SK-N-MC (cell line): ENCODE measurements at regions not wholly inside any gene's neighbourhood (a gene's known extent, or its start where the extent isn't known, plus 50 kb on each side); places are given as distances from the start of the nearest gene placed in this dataset.

Experiments
- DNase-seq: peaks from one replicate; pipeline ENCODE4 v3.0.0-alpha.2; 2011; ENCODE audit warnings: low read depth, low spot score
- H3K27ac ChIP-seq: fragments of 200-600 bp; sonication (generic); 2 replicates; pipeline ENCODE4 v1.5.1; 2016; ENCODE audit warnings: mixed run types
- H3K36me3 ChIP-seq: fragments of 200-600 bp; sonication (generic); 2 replicates; pipeline ENCODE4 v1.6.1; 2017; ENCODE audit warnings: antibody characterized with exemption, low read length, mixed read lengths; ENCODE audit not compliant: insufficient read depth
- H3K4me3 ChIP-seq: fragments of 200-600 bp; sonication (generic); 2 replicates; pipeline ENCODE4 v1.5.1; 2016
- H3K9ac ChIP-seq: fragments of 200-600 bp; sonication (generic); 2 replicates; pipeline ENCODE4 v1.8.0; 2017; ENCODE audit warnings: mixed run types, mixed read lengths; ENCODE audit not compliant: insufficient read length
- H3K9me3 ChIP-seq: fragments of 200-600 bp; sonication (generic); 2 replicates; pipeline ENCODE4 v1.6.1; 2017; ENCODE audit warnings: low read depth, mild to moderate bottlenecking, antibody characterized with exemption, low read length, moderate library complexity, mixed read lengths
- EZH2 ChIP-seq: fragments of 200-600 bp; sonication (generic); IDR thresholded peaks from one replicate; pipeline ENCODE4 v1.6.1; 2017; ENCODE audit warnings: antibody characterized with exemption
- FOXP2 ChIP-seq: optimal IDR thresholded peaks from 2 replicates; pipeline ENCODE3; 2011; ENCODE audit warnings: mild to moderate bottlenecking, moderate library complexity; ENCODE audit not compliant: insufficient read depth; ENCODE audit errors: extremely low read length, control extremely low read depth
- POLR2AphosphoS5 ChIP-seq: IDR thresholded peaks from 2 replicates; pipeline ENCODE4 v1.6.1; 2012; ENCODE audit warnings: mild to moderate bottlenecking, low read depth, low read length, borderline replicate concordance

DNA sequence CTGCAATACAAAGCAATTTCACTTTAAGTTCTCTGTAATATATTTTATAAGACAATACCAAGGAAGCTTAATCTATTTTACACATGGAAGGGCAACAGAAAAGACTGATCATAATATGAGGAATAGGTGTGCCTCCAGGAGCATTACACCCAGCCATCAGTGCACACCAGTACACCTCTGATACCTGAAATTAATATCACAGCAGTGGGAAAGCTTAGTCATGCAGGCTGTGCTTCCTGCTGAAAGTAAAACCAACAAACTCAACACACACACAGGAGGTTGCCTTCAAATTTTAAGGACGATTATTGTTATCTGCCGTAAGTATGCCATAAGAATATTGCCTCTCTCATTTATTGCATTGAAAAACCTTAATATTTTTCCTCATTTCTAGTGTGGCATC, 1119.1 kb upstream of the TENM4 start:
- Histone ChIP-seq H3K27ac (no peak overlapping the region), H3K9ac (no peak overlapping the region), H3K4me3 (no peak overlapping the region), H3K9me3 (no peaks in the 10 kb centered on the region), H3K36me3 (no peaks in the 10 kb centered on the region)
- TF ChIP-seq FOXP2 = no peak
- no peak for TF ChIP-seq EZH2
- TF ChIP-seq POLR2AphosphoS5 = no peak
- DNase-seq = no peak

- no peak overlapping the region for H3K27ac ChIP-seq
- no peak overlapping the region for H3K4me3 ChIP-seq
- DNase-seq = no peak
- TF ChIP-seq EZH2 (no peak), POLR2AphosphoS5 (no peak), FOXP2 (no peak)
- H3K9me3 ChIP-seq = no peaks in the 10 kb centered on the region
- H3K36me3 ChIP-seq = no peaks in the 10 kb centered on the region
- no peak overlapping the region for H3K9ac ChIP-seq
Measured at GRCh38 chr11:80553565-80553964, 1112.7 kb upstream of the TENM4 start.

DNA sequence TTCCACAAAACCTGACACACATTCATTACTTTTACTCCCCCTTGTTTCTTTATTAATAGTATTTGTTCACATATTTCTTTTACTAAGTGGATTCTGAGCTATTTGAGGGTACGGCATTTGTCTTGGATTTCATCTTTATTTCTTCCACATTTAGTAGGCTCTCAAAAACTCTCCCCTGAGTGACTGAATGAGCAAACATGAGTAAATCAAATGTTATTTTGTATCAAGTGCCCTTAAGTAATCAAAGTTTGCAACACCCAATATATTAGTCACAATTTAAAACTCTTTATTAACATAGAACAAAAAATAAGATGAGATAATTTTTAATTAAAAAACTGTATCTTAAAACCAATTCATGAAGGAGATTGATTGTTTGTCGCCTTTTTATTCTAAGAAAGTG, 1101.9 kb upstream of the TENM4 start:
- Histone ChIP-seq H3K4me3 (no peak overlapping the region), H3K27ac (no peak overlapping the region), H3K36me3 (no peaks in the 10 kb centered on the region), H3K9ac (no peak overlapping the region), H3K9me3 (no peaks in the 10 kb centered on the region)
- TF ChIP-seq POLR2AphosphoS5 = no peak
- TF ChIP-seq FOXP2 = no peak
- no peak for TF ChIP-seq EZH2
- DNase-seq = no peak

DNA sequence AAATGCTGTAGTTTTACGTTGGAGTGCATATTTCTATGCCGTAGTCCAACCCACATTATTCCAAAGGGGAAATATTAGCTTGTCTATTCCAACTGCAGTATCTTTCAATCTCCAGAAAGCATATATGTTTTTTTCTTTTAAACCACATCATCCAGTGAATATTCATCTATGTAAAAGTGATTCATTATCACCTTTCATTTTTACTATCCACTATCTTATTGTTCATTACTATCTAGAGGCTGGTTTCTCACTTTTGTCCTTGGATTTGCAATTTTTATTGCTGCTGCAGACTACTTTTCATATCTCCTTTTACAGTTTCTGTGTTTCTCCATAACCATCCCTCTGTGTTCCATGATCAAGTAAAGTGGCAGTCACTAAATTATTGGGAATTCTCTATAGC, 1097.2 kb upstream of the TENM4 start:
- Histone ChIP-seq H3K27ac (no peak overlapping the region), H3K9ac (no peak overlapping the region), H3K4me3 (no peak overlapping the region), H3K9me3 (no peaks in the 10 kb centered on the region), H3K36me3 (no peaks in the 10 kb centered on the region)
- no peak for DNase-seq
- TF ChIP-seq FOXP2 = no peak
- TF ChIP-seq POLR2AphosphoS5 = no peak
- no peak for TF ChIP-seq EZH2

DNA sequence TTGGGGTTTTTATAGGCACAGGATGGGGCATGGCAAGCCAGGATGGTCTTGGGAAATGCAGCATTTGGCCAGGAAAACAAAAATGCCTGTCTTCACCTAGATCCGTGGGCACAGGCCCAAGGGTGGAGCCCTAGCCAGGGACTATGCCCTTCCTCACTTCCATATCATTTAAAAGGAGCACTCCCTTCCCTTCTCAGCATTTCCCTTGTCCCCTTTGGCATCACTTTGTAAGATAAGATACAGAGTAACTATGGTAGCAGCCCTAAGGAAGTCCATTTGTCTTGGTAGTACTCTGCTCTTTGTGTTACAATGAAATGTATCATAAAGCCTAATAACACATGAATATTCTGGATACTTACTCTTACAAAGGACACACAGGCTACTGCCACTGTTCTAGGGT, 1092.6 kb upstream of the TENM4 start:
- Histone ChIP-seq H3K36me3 (no peaks in the 10 kb centered on the region), H3K9ac (no peak overlapping the region), H3K9me3 (no peaks in the 10 kb centered on the region), H3K27ac (no peak overlapping the region), H3K4me3 (no peak overlapping the region)
- DNase-seq = no peak
- no peak for TF ChIP-seq EZH2
- TF ChIP-seq FOXP2 = no peak
- no peak for TF ChIP-seq POLR2AphosphoS5

DNA sequence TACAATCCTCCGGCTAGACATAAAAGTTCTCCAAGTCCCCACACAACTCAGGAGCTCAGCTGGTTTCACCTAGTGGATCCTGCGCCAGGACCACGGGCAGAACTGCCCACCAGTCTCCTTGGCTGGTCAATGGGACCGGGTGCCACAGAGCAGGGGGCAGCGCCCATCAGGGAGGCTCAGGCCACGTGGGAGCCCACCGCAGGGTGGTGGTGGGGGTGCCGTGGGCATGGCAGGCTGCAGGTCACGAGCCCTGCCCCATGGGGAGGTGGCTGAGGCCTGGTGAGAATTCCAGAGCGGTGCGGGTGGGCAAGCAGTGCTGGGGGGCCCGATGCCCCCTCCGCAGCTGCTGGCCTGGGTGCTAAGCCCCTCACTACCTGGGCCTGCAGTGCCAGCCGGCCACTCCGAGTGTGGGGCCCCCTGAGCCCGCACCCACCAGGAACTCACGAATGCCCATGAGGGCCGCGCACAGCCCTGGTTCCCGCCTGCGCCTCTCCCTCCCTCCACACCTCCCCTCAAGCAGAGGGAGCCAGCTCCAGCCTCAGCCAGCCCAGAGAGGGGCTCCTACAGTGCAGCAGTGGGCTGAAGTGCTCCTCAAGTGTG, 1091.9 kb upstream of the TENM4 start:
- no peak for DNase-seq
- H3K36me3 ChIP-seq = no peaks in the 10 kb centered on the region
- H3K4me3 ChIP-seq = no peak overlapping the region
- TF ChIP-seq POLR2AphosphoS5 (no peak), EZH2 (no peak), FOXP2 (no peak)
- no peak overlapping the region for H3K9ac ChIP-seq
- H3K27ac ChIP-seq = no peak overlapping the region
- no peaks in the 10 kb centered on the region for H3K9me3 ChIP-seq

DNA sequence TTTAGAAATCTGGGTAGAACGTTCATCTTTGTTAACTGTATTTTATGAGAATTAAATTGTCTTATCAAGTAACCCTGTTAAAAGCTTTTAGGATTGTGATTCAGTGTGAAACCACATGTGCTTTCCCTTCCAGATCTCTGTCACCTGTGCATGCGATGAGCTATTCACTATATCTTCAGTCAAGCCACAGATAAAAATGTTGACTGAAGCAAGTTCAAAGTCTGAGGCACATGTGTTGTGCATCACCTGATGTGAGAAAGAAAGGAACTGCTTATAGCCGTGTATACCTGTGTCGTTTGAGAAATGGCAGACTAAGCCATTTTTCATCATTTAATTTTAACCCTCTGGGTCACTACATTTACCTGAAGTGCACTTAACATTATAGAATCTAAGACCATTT, 1088.9 kb upstream of the TENM4 start:
- TF ChIP-seq POLR2AphosphoS5 = no peak
- Histone ChIP-seq H3K36me3 (no peaks in the 10 kb centered on the region), H3K9me3 (no peaks in the 10 kb centered on the region), H3K4me3 (no peak overlapping the region), H3K27ac (no peak overlapping the region), H3K9ac (no peak overlapping the region)
- no peak for DNase-seq

- TF ChIP-seq EZH2 (no peak), POLR2AphosphoS5 (no peak), FOXP2 (no peak)
- no peaks in the 10 kb centered on the region for H3K36me3 ChIP-seq
- no peak overlapping the region for H3K27ac ChIP-seq
Measured at GRCh38 chr11:80525663-80526405, 1085.0 kb upstream of the TENM4 start.

GRCh38 chr11:80524349-80524748, 1083.5 kb upstream of the TENM4 start:
- Histone ChIP-seq H3K36me3 (no peaks in the 10 kb centered on the region), H3K9me3 (no peaks in the 10 kb centered on the region), H3K9ac (no peak overlapping the region), H3K4me3 (no peak overlapping the region), H3K27ac (no peak overlapping the region)
- no peak for TF ChIP-seq EZH2
- TF ChIP-seq POLR2AphosphoS5 = no peak
- TF ChIP-seq FOXP2 = no peak
- no peak for DNase-seq

More at GRCh38 chr11:80525663-80526405, 1085.0 kb upstream of the TENM4 start:
- Histone ChIP-seq H3K9me3 (no peaks in the 10 kb centered on the region), H3K4me3 (no peak overlapping the region), H3K9ac (no peak overlapping the region)
- no peak for DNase-seq
